K562 (cell line): ENCODE measurements at regions not wholly inside any gene's neighbourhood (a gene's known extent, or its start where the extent isn't known, plus 50 kb on each side); places are given as distances from the start of the nearest gene placed in this dataset.

Experiments
- ATAC-seq: fragments of 200-7000 bp; cut with Tn5 transposase; 3 replicates; pipeline ENCODE4 v1.9.1; 2020; ENCODE audit warnings: moderate library complexity
- BruUV-seq: library from RNA; stranded (reverse); fragments of 400-500 nt; replicated peaks from 2 replicates; lab custom pipeline; 2021; lab: Mats Ljungman, UMichigan
- CTCF ChIA-PET: fragments of 300-600 bp; formaldehyde crosslinking; extraction: SDS; loops from one replicate; lab custom pipeline; 2021; ENCODE audit warnings: low intra/inter-chr PET ratio; lab: Yijun Ruan, JAX
- POLR2A ChIA-PET: fragments of 300-600, 350-650 bp; sonication (Branson Sonifier 250); formaldehyde crosslinking; extraction: SDS; loops from one replicate; lab custom pipeline; 2021; ENCODE audit warnings: antibody characterized with exemption, inconsistent platforms; lab: Yijun Ruan, JAX
- DNase-seq, 4 experiments: peaks; one replicate each; pipeline versions ENCODE4 v3.0.0 to v3.0.0-alpha.2; 2011 to 2018; ENCODE audit warnings: low spot score in 3 of 4, mixed read lengths in 3 of 4; ENCODE audit errors: extremely low read depth in 1 of 4
- FAIRE-seq: peaks from 2 replicates; lab custom pipeline; 2011; peaks lifted over from hg19 to GRCh38; lab: Jason Lieb, UNC
- H2AFZ ChIP-seq: 2 replicates; pipeline ENCODE4 v1.6.0; 2011; ENCODE audit warnings: low read depth, low read length, control low read depth, inconsistent platforms
- H3K27ac ChIP-seq: fragments of 200-600 bp; 3 replicates; pipeline ENCODE4 v1.8.0; 2011; ENCODE audit warnings: low read depth, mild to moderate bottlenecking, control low read depth, inconsistent platforms, low read length, moderate library complexity, mixed read lengths; ENCODE audit errors: extremely low read depth
- H3K27me3 ChIP-seq, 2 experiments: fragments of 300-600 bp in 1 of 2; 2 replicates in 1 of 2; 3 replicates in 1 of 2; pipeline versions ENCODE4 v1.6.0 to v1.8.0; 2011; ENCODE audit warnings: inconsistent platforms in 2 of 2, low read length in 2 of 2, mild to moderate bottlenecking in 1 of 2, mixed read lengths in 1 of 2, moderate library complexity in 1 of 2; ENCODE audit not compliant: control insufficient read depth in 2 of 2, insufficient read depth in 2 of 2
- H3K36me3 ChIP-seq: fragments of 300-600 bp; 3 replicates; pipeline ENCODE4 v1.8.0; 2011; ENCODE audit warnings: mild to moderate bottlenecking, low read length, inconsistent platforms; ENCODE audit not compliant: control insufficient read depth, insufficient read depth
- H3K4me1 ChIP-seq, 2 experiments: fragments of 200-600 bp in 1 of 2; replicated peaks in 1 of 2; 2 replicates in 1 of 2; 3 replicates in 1 of 2; pipeline versions ENCODE4 v1.5.1 to v1.8.0; 2011; ENCODE audit warnings: inconsistent platforms in 2 of 2, low read length in 2 of 2, mild to moderate bottlenecking in 1 of 2, mixed read lengths in 1 of 2, moderate library complexity in 1 of 2; ENCODE audit not compliant: control insufficient read depth in 2 of 2, insufficient read depth in 2 of 2
- H3K4me2 ChIP-seq: 2 replicates; pipeline ENCODE4 v1.6.1; 2011; ENCODE audit warnings: low read length, control low read depth, inconsistent platforms, mixed read lengths; ENCODE audit not compliant: insufficient read depth
- H3K4me3 ChIP-seq: fragments of 200-600 bp; sonication (generic), shearing (Covaris generic); 2 replicates; pipeline ENCODE4 v1.5.1; 2016; ENCODE audit warnings: control low read depth, inconsistent platforms
- H3K79me2 ChIP-seq: fragments of 200-600 bp; 3 replicates; pipeline ENCODE4 v1.8.0; 2011; ENCODE audit warnings: low read length, inconsistent platforms; ENCODE audit not compliant: control insufficient read depth, insufficient read depth
- H3K9ac ChIP-seq, 2 experiments: 2 replicates each; pipeline versions ENCODE4 v1.6.0 to v1.6.1; 2011; ENCODE audit warnings: low read depth in 2 of 2, low read length in 2 of 2, control low read depth in 1 of 2, inconsistent platforms in 1 of 2, mild to moderate bottlenecking in 1 of 2, mixed read lengths in 1 of 2; ENCODE audit not compliant: insufficient read depth in 1 of 2
- H3K9me1 ChIP-seq: one replicate; pipeline ENCODE4 v1.6.0; 2011; ENCODE audit warnings: inconsistent platforms, mild to moderate bottlenecking, low read length, moderate library complexity; ENCODE audit not compliant: control insufficient read depth, insufficient read depth
- H3K9me3 ChIP-seq: replicated peaks from 2 replicates; pipeline ENCODE4 v1.5.1; 2011; ENCODE audit warnings: low read depth, low read length, inconsistent platforms; ENCODE audit not compliant: control insufficient read depth, insufficient read depth
- H4K20me1 ChIP-seq: replicated peaks from 2 replicates; pipeline ENCODE4 v1.6.1; 2011; ENCODE audit warnings: low read length, inconsistent platforms, mixed read lengths; ENCODE audit not compliant: control insufficient read depth, insufficient read depth
- CXXC5 ChIP-seq: fragments of 250-450 bp; sonication (Bioruptor Pico); IDR thresholded peaks from 2 replicates; pipeline ENCODE4 v1.8.0; 2022; ENCODE audit warnings: inconsistent platforms, mild to moderate bottlenecking, moderate library complexity
- WGBS: fragments of 100-300 bp; shearing (Covaris generic); methylation state at CpG from one replicate; pipeline ENCODE4 v1.1.6; 2016; ENCODE audit warnings: low coverage, mixed read lengths; ENCODE audit not compliant: insufficient coverage; ENCODE audit errors: missing lambda C conversion rate; 5-methylcytosine and 5-hydroxymethylcytosine counted together
- in situ Hi-C: fragments of 300-500 bp; cut with MboI; formaldehyde crosslinking; loops from 4 replicates; pipeline ENCODE4 v1.15.0; 2018; ENCODE audit warnings: inconsistent platforms, mixed read lengths
- intact Hi-C: fragments of 100-400 bp; cut with micrococcal nuclease; formaldehyde crosslinking; loops from 2 replicates; pipeline ENCODE4 v1.14.2; 2022
- TF ChIP-seq, protein P1 (sequence below): fragments of 450-650 bp; IDR thresholded peaks from 2 replicates; pipeline ENCODE4 v1.6.1; 2016; ENCODE audit warnings: low read depth, mild to moderate bottlenecking, moderate library complexity

DNA sequence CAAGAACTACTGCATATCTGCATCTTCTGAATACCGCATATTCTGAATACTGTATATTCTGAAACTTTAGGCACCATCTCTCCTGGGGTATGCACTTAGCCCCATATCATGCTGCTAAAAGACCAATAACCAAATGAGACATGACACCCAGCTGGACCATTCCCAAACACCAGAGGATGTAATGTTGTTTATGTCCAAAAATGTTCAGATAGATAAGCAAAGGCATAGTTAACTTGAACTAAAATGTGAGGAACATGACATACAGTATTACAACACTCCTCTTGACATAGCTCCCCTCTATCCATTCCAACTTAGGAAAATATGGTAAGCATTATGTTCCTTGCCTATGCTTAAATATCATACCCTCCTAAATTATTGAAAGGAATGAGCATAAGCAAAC is 127.3 kb downstream of the TENT5A start:
- no peak for FAIRE-seq
- no peaks in the 10 kb centered on the region for H3K36me3 ChIP-seq
- no peak overlapping the region for H2AFZ ChIP-seq
- CTCF ChIA-PET: no interaction called here
- BruUV-seq: no TSS peak
- no peak for TF ChIP-seq CXXC5 (CRISPR knock-in tag)
- H3K9me3 ChIP-seq: no peaks in the 10 kb centered on the region
- 0% methylated on average over 1 of the region's 1 CpG for WGBS
- H3K4me2 ChIP-seq: no peak overlapping the region
- no peaks in the 10 kb centered on the region for H3K27me3 ChIP-seq
- ATAC-seq: no peak
- H3K79me2 ChIP-seq: no peaks in the 10 kb centered on the region
- in situ Hi-C loops: no loop called here
- DNase-seq: no peak
- no peaks in the 10 kb centered on the region for H3K4me1 ChIP-seq
- no peaks in the 10 kb centered on the region for H3K9me1 ChIP-seq
- intact Hi-C loops: no loop called here
- POLR2A ChIA-PET: no interaction called here
- H3K9ac ChIP-seq: no peak overlapping the region
- H4K20me1 ChIP-seq: no peaks in the 10 kb centered on the region
- H3K27ac ChIP-seq: no peak overlapping the region
- no peak overlapping the region for H3K4me3 ChIP-seq

DNA sequence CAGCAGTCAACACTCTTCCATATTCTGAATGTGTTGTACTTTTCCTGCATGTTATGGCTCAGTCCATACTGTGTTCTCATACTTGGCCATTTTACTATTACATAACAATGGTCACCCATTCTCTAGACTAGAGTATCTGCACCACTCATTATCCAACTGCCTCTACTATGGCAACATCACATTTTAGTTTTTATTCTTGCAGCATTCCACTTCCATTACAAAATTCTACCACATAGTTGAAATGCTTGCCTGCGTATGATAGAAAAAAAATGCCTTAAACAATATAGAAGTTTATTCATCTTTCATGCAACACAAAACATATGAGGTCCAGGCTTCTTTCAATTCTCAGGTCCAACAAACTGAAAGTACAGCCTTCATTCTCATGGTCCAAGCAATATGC is 128.0 kb downstream of the TENT5A start:
- ChIA-PET CTCF (no interaction called here), POLR2A (no interaction called here)
- Histone ChIP-seq H3K4me3 (no peak overlapping the region), H3K27me3 (no peaks in the 10 kb centered on the region), H3K9me3 (no peaks in the 10 kb centered on the region), H3K4me2 (no peak overlapping the region), H3K36me3 (no peaks in the 10 kb centered on the region), H3K79me2 (no peaks in the 10 kb centered on the region), H3K9ac (no peak overlapping the region), H4K20me1 (no peaks in the 10 kb centered on the region), H3K4me1 (no peaks in the 10 kb centered on the region), H3K9me1 (no peaks in the 10 kb centered on the region), H2AFZ (no peak overlapping the region), H3K27ac (no peak overlapping the region)
- FAIRE-seq: no peak
- no peak for ATAC-seq
- DNase-seq: no peak
- in situ Hi-C loops: no loop called here
- BruUV-seq: no TSS peak
- intact Hi-C loops: no loop called here
- TF ChIP-seq, protein P1, sequence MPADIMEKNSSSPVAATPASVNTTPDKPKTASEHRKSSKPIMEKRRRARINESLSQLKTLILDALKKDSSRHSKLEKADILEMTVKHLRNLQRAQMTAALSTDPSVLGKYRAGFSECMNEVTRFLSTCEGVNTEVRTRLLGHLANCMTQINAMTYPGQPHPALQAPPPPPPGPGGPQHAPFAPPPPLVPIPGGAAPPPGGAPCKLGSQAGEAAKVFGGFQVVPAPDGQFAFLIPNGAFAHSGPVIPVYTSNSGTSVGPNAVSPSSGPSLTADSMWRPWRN: no peak
- 0% methylated on average over 1 of the region's 1 CpG for WGBS
